OCI-LY1 (cell line): ENCODE measurements at regions not wholly inside any gene's neighbourhood (a gene's known extent, or its start where the extent isn't known, plus 50 kb on each side); places are given as distances from the start of the nearest gene placed in this dataset.

Source experiments
- EZH2 ChIP-seq: fragments of 200-600 bp; sonication (generic), shearing (Covaris generic); IDR thresholded peaks from 2 replicates; pipeline ENCODE4 v1.8.0; 2017; ENCODE audit warnings: borderline replicate concordance, mixed run types, mild to moderate bottlenecking, antibody characterized with exemption, low read length, moderate library complexity, mixed read lengths
- TF ChIP-seq, protein P1 (sequence below): fragments of 200-600 bp; sonication (generic), shearing (Covaris generic); IDR thresholded peaks from 2 replicates; pipeline ENCODE4 v1.5.1; 2017; ENCODE audit warnings: mild to moderate bottlenecking, antibody characterized with exemption, low read length, moderate library complexity, mixed read lengths

DNA sequence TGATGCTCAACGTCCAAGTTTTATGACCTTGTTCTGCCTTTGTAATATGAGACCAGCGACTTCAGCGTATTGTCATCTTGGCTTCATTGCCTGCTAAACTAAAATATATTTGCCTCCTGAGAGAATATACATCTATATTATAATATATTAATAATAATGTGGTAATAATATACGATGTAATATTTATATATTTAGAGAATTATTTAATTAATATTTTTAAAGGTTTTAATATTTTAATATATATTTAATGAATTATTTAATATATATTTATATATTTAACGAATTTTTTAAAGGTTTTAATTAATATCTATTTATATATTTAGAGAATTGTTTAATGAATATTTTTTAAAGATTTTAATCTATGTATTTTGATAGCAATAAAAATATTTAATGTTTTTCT lies 700.7 kb downstream of the TAF11L14 start:
- TF ChIP-seq, protein P1, sequence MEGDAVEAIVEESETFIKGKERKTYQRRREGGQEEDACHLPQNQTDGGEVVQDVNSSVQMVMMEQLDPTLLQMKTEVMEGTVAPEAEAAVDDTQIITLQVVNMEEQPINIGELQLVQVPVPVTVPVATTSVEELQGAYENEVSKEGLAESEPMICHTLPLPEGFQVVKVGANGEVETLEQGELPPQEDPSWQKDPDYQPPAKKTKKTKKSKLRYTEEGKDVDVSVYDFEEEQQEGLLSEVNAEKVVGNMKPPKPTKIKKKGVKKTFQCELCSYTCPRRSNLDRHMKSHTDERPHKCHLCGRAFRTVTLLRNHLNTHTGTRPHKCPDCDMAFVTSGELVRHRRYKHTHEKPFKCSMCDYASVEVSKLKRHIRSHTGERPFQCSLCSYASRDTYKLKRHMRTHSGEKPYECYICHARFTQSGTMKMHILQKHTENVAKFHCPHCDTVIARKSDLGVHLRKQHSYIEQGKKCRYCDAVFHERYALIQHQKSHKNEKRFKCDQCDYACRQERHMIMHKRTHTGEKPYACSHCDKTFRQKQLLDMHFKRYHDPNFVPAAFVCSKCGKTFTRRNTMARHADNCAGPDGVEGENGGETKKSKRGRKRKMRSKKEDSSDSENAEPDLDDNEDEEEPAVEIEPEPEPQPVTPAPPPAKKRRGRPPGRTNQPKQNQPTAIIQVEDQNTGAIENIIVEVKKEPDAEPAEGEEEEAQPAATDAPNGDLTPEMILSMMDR: no peak
- no peak for TF ChIP-seq EZH2
